ENCODE measurements at regions not wholly inside any gene's neighbourhood (a gene's known extent, or its start where the extent isn't known, plus 50 kb on each side); places are given as distances from the start of the nearest gene placed in this dataset.

- no peak overlapping the region for H2BK120ac ChIP-seq (replicated peaks; ENCODE audit: low read depth, low read length)
- no peak overlapping the region for H3K9ac ChIP-seq (replicated peaks in 1 of 4; ENCODE audit: extremely low read depth in 1 of 4, low read depth in 3 of 4, low read length in 3 of 4)
- H3K56ac ChIP-seq (replicated peaks; ENCODE audit: insufficient read length, low read depth, low read length): no peak overlapping the region
- H2BK12ac ChIP-seq (ENCODE audit: low read depth, low read length): no peak overlapping the region
- H2BK15ac ChIP-seq (ENCODE audit: low read length): no peak overlapping the region
- H3K27me3 ChIP-seq (replicated peaks in 1 of 4; ENCODE audit: control insufficient read depth in 3 of 4, extremely low read depth in 1 of 4, insufficient read depth in 3 of 4, low read length in 3 of 4): no peaks in the 10 kb centered on the region
- H3K23ac ChIP-seq (ENCODE audit: insufficient read length): no peak overlapping the region
- no peaks in the 10 kb centered on the region for H4K20me1 ChIP-seq (replicated peaks in 1 of 2; ENCODE audit: control insufficient read depth in 1 of 2, insufficient read depth in 2 of 2, low read length in 2 of 2)
- DNase-seq (ENCODE audit: low read depth in 1 of 2, low spot score in 2 of 2): no peak
- no peaks in the 10 kb centered on the region for H3K9me3 ChIP-seq (ENCODE audit: insufficient read depth in 2 of 2, low read depth in 1 of 2, low read length in 1 of 2)
- ChIA-PET POLR2A (ENCODE audit: partially characterized antibody) (no interaction called here), CTCF (ENCODE audit: partially characterized antibody) (no interaction called here)
- no peak for TF ChIP-seq ATF2 (IDR thresholded peaks at IDR 0.05; ENCODE audit: low read length)
- no peaks in the 10 kb centered on the region for H3K36me3 ChIP-seq (ENCODE audit: control insufficient read depth in 2 of 4, insufficient read depth in 4 of 4, low read length in 3 of 4)
- no peak overlapping the region for H2AFZ ChIP-seq (ENCODE audit: low read length)
- H3K4me3 ChIP-seq (ENCODE audit: extremely low read depth in 1 of 4, insufficient read depth in 2 of 4, low read depth in 3 of 4, low read length in 4 of 4): no peak overlapping the region
- 91 to 93% methylated on average over 1 to 5 of the region's 5 CpGs for WGBS, 2 experiments (ENCODE audit: extremely low coverage in 1 of 2, insufficient coverage in 1 of 2, insufficient read length in 1 of 2, insufficient replicate concordance in 2 of 2, low coverage in 1 of 2, low lambda C conversion rate in 2 of 2, missing lambda C conversion rate in 1 of 2)
- H4K91ac ChIP-seq (replicated peaks; ENCODE audit: insufficient read length, low read length): no peak overlapping the region
- H3K79me2 ChIP-seq (ENCODE audit: control insufficient read depth in 1 of 2, insufficient read depth in 2 of 2, low read length in 2 of 2): no peaks in the 10 kb centered on the region
- no peak overlapping the region for H4K5ac ChIP-seq (ENCODE audit: insufficient read length, low read depth, low read length)
- no peak overlapping the region for H2BK20ac ChIP-seq (ENCODE audit: low read length)
- H3K23me2 ChIP-seq (ENCODE audit: low read depth, low read length): no peaks in the 10 kb centered on the region
- H2AK5ac ChIP-seq (ENCODE audit: low read depth, low read length): no peak overlapping the region
- no peak overlapping the region for H3K4me2 ChIP-seq (ENCODE audit: insufficient read depth in 1 of 2, low read depth in 2 of 2, low read length in 2 of 2)
- no peak overlapping the region for H3K27ac ChIP-seq (ENCODE audit: low read depth, low read length)
- no peak overlapping the region for H3K18ac ChIP-seq (ENCODE audit: extremely low read depth, low read length)
- no peak for FAIRE-seq
- H3K79me1 ChIP-seq (ENCODE audit: low read depth, low read length): no peaks in the 10 kb centered on the region
- no peak overlapping the region for H3K14ac ChIP-seq (ENCODE audit: insufficient read length)
- H2BK5ac ChIP-seq (ENCODE audit: low read depth, low read length): no peak overlapping the region
- H3K4me1 ChIP-seq (replicated peaks in 1 of 4; ENCODE audit: control insufficient read depth in 3 of 4, insufficient read depth in 4 of 4, low read length in 3 of 4): no peaks in the 10 kb centered on the region
- H4K8ac ChIP-seq (ENCODE audit: extremely low read depth, insufficient read depth, low read length): no peak overlapping the region
- no peak overlapping the region for H3K4ac ChIP-seq (replicated peaks; ENCODE audit: insufficient read length, low read depth, low read length)
Observed at GRCh38 chr9:15047028-15047551, 136.9 kb upstream of the FREM1 start.
